Smooth muscle cell (in vitro differentiated cells): ENCODE measurements at regions not wholly inside any gene's neighbourhood (a gene's known extent, or its start where the extent isn't known, plus 50 kb on each side); places are given as distances from the start of the nearest gene placed in this dataset.
"Not testable (repeated sequence)": the region's sequence is repeated elsewhere in the genome, so short reads cannot be mapped to it uniquely, and the experiment has no call there.

Experiments used
- DNase-seq: peaks from one replicate; lab custom pipeline; 2025; ENCODE audit not compliant: unreplicated experiment; lab: John Stamatoyannopoulos, UW
- H2AFZ ChIP-seq: fragments of 200-600 bp; sonication (generic); 2 replicates; pipeline ENCODE4 v1.6.0; 2016; ENCODE audit warnings: antibody characterized with exemption, low read depth, mild to moderate bottlenecking
- H3F3A ChIP-seq: fragments of 200-600 bp; sonication (generic); 2 replicates; pipeline ENCODE4 v1.6.0; 2017; ENCODE audit warnings: antibody characterized with exemption, low read depth
- H3K27ac ChIP-seq: fragments of 200-600 bp; sonication (generic); 2 replicates; pipeline ENCODE4 v1.5.1; 2016; ENCODE audit warnings: low read depth, mild to moderate bottlenecking
- H3K27me3 ChIP-seq: fragments of 200-600 bp; sonication (generic); 2 replicates; pipeline ENCODE4 v1.6.1; 2016; ENCODE audit warnings: low read depth, mild to moderate bottlenecking
- H3K36me3 ChIP-seq: fragments of 200-600 bp; sonication (generic); 2 replicates; pipeline ENCODE4 v1.5.1; 2016; ENCODE audit warnings: low read depth
- H3K4me1 ChIP-seq: fragments of 200-600 bp; sonication (generic); 2 replicates; pipeline ENCODE4 v1.5.1; 2016; ENCODE audit warnings: low read depth
- H3K4me2 ChIP-seq: fragments of 200-600 bp; sonication (generic); 2 replicates; pipeline ENCODE4 v1.6.0; 2016; ENCODE audit warnings: mild to moderate bottlenecking
- H3K4me3 ChIP-seq: fragments of 200-600 bp; sonication (generic); 2 replicates; pipeline ENCODE4 v1.5.1; 2016; ENCODE audit warnings: mild to moderate bottlenecking
- H3K79me2 ChIP-seq: fragments of 200-600 bp; sonication (generic); 2 replicates; pipeline ENCODE4 v1.6.0; 2016; ENCODE audit warnings: low read depth, mild to moderate bottlenecking
- H3K9ac ChIP-seq: fragments of 200-600 bp; sonication (generic); 2 replicates; pipeline ENCODE4 v1.6.0; 2016; ENCODE audit warnings: low read depth
- H3K9me3 ChIP-seq: fragments of 200-600 bp; sonication (generic); replicated peaks from 2 replicates; pipeline ENCODE4 v1.5.1; 2016; ENCODE audit warnings: low read depth
- H4K20me1 ChIP-seq: fragments of 200-600 bp; sonication (generic); 2 replicates; pipeline ENCODE4 v1.6.0; 2016; ENCODE audit warnings: low read depth
- WGBS: methylation state at CpG from one replicate; pipeline ENCODE4 v1.1.7; 2016; ENCODE audit warnings: low lambda C conversion rate; 5-methylcytosine and 5-hydroxymethylcytosine counted together
- TF ChIP-seq, protein P1 (sequence below): fragments of 200-600 bp; sonication (generic); IDR thresholded peaks from 2 replicates; pipeline ENCODE4 v1.5.1; 2017; ENCODE audit warnings: borderline replicate concordance, mild to moderate bottlenecking, antibody characterized with exemption; ENCODE audit not compliant: insufficient read depth, poor library complexity, severe bottlenecking

DNA sequence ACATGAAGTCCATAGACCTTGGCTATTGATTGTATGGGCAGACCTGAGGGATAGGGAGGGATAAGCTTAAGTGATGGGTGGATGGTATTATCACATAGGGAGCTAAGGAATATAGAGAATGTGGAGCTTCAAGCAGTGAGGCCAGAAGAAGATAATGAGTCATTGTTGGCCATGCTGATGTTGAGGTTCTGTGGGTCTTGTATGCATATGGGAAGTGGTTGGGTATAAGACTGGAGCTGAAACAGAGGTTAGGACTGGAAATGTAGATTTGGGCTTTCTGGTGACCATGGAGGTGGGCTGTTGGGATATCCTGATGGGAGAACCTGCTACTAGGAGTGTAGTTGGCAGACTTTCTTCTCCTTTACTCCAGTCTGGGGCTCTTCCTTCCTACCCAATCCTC lies 73.7 kb upstream of the TSC22D1 start:
- Histone ChIP-seq H4K20me1 (no peaks in the 10 kb centered on the region), H3K4me2 (no peak overlapping the region), H3K27me3 (no peaks in the 10 kb centered on the region), H3K4me1 (no peaks in the 10 kb centered on the region), H3F3A (no peaks in the 10 kb centered on the region), H3K36me3 (no peaks in the 10 kb centered on the region), H3K27ac (no peak overlapping the region), H3K79me2 (no peaks in the 10 kb centered on the region), H2AFZ (no peak overlapping the region), H3K4me3 (no peak overlapping the region), H3K9ac (no peak overlapping the region), H3K9me3 (no peaks in the 10 kb centered on the region)
- DNase-seq = no peak
- TF ChIP-seq, protein P1, sequence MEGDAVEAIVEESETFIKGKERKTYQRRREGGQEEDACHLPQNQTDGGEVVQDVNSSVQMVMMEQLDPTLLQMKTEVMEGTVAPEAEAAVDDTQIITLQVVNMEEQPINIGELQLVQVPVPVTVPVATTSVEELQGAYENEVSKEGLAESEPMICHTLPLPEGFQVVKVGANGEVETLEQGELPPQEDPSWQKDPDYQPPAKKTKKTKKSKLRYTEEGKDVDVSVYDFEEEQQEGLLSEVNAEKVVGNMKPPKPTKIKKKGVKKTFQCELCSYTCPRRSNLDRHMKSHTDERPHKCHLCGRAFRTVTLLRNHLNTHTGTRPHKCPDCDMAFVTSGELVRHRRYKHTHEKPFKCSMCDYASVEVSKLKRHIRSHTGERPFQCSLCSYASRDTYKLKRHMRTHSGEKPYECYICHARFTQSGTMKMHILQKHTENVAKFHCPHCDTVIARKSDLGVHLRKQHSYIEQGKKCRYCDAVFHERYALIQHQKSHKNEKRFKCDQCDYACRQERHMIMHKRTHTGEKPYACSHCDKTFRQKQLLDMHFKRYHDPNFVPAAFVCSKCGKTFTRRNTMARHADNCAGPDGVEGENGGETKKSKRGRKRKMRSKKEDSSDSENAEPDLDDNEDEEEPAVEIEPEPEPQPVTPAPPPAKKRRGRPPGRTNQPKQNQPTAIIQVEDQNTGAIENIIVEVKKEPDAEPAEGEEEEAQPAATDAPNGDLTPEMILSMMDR = no peak

GRCh38 chr13:44649104-44649428 lies 72.9 kb upstream of the TSC22D1 start:
- TF ChIP-seq, protein P1 = no peak
- Histone ChIP-seq H3K27ac (no peak overlapping the region), H2AFZ (no peak overlapping the region), H3K9ac (no peak overlapping the region), H4K20me1 (no peaks in the 10 kb centered on the region), H3K79me2 (no peaks in the 10 kb centered on the region), H3K4me2 (no peak overlapping the region), H3K4me3 (no peak overlapping the region), H3K4me1 (no peaks in the 10 kb centered on the region), H3K27me3 (no peaks in the 10 kb centered on the region), H3K36me3 (no peaks in the 10 kb centered on the region), H3K9me3 (no peaks in the 10 kb centered on the region), H3F3A (no peaks in the 10 kb centered on the region)
- WGBS = 47% methylated on average over 3 of the region's 3 CpGs
- DNase-seq = no peak

GRCh38 chr13:44648392-44649103 lies 72.4 kb upstream of the TSC22D1 start:
- Histone ChIP-seq H2AFZ (no peak overlapping the region), H3K4me1 (no peaks in the 10 kb centered on the region), H3F3A (no peaks in the 10 kb centered on the region), H3K9ac (no peak overlapping the region), H3K27ac (no peak overlapping the region), H3K36me3 (no peaks in the 10 kb centered on the region), H3K4me2 (no peak overlapping the region), H3K4me3 (no peak overlapping the region), H3K9me3 (no peaks in the 10 kb centered on the region), H3K27me3 (no peaks in the 10 kb centered on the region), H3K79me2 (no peaks in the 10 kb centered on the region), H4K20me1 (no peaks in the 10 kb centered on the region)
- TF ChIP-seq, protein P1 = peak; percentile 31
- WGBS = 57% methylated on average over 2 of the region's 2 CpGs
- DNase-seq = no peak

DNA sequence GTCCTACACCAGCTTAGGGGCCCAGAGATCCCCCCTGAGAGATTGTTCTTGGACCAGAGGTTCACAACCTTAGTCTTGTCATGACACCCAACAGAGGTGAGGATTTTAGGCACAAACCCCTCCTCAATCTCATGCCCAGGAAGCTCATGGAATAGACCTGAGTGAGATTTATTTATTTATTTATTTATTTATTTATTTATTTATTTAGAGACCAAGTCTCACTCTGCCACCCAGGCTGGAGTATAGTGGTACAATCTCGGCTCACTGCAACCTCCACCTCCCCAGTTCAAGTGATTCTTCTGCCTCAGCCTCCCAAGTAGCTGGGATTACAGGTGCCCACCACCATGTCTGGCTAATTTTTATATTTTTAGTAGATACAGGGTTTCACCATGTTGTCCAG lies 71.4 kb upstream of the TSC22D1 start:
- H3F3A ChIP-seq, H3K4me2 ChIP-seq, H2AFZ ChIP-seq, H4K20me1 ChIP-seq, H3K36me3 ChIP-seq, H3K27ac ChIP-seq, H3K4me1 ChIP-seq, DNase-seq, H3K9ac ChIP-seq, H3K27me3 ChIP-seq, H3K4me3 ChIP-seq, H3K9me3 ChIP-seq, H3K79me2 ChIP-seq: not testable (repeated sequence)
- 82% methylated on average over 1 of the region's 1 CpG for WGBS
